ENCODE measurements at regions not wholly inside any gene's neighbourhood (a gene's known extent, or its start where the extent isn't known, plus 50 kb on each side); places are given as distances from the start of the nearest gene placed in this dataset.

DNA sequence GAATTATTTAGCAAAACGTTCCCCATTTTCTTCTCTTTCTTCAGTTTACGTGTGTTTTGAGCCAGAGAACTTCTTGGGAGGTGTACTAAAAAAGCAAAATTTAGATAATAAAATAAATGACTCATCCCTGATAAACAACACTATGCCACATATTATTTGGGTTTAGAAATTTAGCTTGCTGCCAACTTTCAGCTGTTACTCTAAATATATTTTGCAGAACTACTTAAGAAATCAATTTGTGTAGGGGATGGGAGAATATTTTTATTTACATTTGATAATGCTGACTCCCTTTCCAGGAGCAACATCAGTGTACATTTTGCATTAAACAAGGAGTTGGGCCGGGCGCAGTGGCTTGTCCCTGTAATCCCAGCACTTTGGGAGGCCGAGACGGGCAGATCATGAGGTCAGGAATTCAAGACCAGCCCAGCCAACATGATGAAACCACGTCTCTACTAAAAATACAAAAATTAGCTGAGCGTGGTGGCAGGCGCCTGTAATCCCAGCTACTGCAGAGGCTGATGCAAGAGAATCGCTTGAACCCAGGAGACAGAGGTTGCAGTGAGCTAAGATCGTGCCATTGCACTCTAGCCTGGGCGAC, 151.4 kb upstream of the ZRANB2 start:
- TF ChIP-seq, protein P1, sequence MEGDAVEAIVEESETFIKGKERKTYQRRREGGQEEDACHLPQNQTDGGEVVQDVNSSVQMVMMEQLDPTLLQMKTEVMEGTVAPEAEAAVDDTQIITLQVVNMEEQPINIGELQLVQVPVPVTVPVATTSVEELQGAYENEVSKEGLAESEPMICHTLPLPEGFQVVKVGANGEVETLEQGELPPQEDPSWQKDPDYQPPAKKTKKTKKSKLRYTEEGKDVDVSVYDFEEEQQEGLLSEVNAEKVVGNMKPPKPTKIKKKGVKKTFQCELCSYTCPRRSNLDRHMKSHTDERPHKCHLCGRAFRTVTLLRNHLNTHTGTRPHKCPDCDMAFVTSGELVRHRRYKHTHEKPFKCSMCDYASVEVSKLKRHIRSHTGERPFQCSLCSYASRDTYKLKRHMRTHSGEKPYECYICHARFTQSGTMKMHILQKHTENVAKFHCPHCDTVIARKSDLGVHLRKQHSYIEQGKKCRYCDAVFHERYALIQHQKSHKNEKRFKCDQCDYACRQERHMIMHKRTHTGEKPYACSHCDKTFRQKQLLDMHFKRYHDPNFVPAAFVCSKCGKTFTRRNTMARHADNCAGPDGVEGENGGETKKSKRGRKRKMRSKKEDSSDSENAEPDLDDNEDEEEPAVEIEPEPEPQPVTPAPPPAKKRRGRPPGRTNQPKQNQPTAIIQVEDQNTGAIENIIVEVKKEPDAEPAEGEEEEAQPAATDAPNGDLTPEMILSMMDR (IDR thresholded peaks at IDR 0.05) = no peak

DNA sequence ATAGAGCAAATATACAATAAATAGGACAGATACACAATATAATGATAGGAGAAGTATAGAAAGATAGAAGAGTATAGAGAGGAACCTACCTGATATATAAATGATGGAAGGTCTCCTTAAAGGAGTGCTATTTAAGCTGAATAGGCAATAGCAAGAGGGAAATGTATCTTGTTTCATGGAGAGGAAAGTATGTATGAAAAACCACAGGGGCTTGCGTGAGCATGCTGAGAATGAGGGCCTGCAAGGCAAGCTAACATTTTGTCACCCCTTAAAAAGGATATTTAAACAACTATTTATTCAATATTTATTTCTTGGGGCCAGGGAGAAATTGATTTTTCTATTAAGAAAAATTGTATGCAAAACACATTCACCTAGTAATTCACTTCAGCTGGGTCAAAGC, 150.9 kb upstream of the ZRANB2 start:
- TF ChIP-seq, protein P1 (IDR thresholded peaks at IDR 0.05) = no peak

DNA sequence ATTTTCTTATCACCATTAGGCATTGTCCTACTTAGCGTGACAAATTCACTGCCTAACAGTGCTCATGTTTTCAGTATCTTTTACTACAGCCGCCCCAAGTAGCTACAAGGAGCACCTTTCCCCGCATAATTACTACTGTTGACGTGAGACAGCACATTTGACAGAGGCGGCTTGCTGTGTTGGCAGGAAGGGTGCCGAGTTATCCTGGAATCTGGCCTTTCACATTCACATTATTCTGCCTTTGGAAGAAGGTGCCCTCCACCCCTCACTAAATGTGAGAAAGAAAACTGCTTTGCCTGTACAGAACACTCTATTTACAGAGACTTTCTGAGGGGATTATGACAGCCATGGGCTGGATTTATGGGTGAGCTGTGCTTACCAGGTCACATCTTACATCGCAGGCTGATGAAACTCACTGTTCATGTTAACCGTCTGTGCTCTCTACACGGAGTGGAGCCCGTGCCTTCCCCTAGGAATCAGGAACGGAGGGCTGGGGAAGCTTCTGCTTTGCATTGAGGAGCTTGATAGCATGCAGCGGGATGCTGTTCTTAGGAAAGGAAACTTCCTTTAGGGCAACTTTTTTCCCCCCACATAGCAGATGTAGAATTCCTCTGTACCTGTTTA, 148.0 kb upstream of the ZRANB2 start:
- TF ChIP-seq, protein P1 (IDR thresholded peaks at IDR 0.05) = no peak

DNA sequence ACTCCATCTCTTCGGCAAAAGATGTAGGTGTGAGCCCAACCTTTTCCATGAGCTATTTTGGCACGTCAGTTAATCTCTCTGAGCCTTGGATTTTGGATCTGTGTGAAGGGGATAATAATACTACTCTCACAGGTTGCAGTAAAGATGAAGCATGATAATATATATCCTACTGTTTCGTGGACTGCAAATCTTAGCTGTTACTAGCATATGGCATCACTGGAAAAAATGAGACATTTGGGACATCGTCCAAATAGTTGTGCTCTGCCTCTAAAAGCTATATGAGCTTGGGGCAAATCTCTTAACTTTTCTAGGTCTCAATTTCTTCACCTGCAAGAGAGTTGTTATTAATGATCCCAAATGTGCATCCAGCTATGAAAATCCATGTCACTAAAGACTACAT, 147.4 kb upstream of the ZRANB2 start:
- TF ChIP-seq, protein P1 (IDR thresholded peaks at IDR 0.05) = no peak

DNA sequence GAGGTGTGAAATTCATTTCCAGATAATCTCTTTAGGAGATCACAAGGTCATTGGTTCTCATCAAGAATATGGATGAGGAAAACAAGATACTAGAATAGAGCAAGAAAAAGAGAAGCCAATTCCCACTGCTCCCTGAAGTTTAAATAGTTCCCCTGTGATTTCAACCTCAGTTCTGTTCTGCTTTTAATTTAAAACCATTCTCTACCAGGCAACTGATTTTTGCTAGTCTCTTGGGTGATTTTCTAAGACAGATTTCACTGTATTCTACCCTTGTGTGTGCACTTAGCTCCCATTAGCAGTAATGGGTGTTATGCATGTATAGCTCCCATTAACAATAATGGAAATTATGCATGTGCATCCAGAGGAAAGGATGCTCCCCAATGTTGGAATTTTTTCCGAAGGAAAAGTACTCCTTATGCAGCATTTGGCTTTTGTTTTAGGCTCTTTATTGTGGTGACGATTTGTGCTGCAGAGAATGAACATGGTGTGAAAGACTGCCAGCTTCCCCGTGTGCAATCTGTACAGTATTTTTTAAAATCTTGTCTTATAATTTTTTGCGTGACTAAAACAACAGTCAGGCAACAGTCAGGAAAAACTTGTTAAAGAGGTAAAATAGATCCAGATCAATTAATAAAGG, 144.0 kb upstream of the ZRANB2 start:
- TF ChIP-seq, protein P1 (IDR thresholded peaks at IDR 0.05) = no peak

- TF ChIP-seq, protein P1 (IDR thresholded peaks at IDR 0.05) = no peak
These were observed 143.0 kb upstream of the ZRANB2 start for GRCh38 chr1:71223641-71224340.

DNA sequence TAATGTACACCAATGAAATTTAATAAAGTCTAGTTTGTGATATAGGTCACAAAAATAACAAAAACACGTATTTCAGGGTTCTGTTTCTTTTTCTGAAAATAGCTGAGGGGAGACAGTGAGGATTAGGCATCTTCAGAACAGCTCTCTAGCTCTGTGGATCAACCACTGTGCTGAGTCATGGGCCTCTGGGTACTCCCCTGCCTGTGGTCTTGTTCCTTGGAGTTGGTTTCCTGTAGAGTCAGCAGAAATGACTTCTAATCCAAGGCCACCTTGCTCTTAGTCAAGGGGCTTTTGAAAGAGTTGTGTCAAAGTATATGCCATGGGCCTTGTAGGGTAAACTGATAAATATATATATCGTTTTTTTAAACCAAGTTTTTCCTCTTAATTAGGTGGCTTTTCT, 141.8 kb upstream of the ZRANB2 start:
- TF ChIP-seq, protein P1 (IDR thresholded peaks at IDR 0.05) = no peak
